ENCODE measurements at regions not wholly inside any gene's neighbourhood (a gene's known extent, or its start where the extent isn't known, plus 50 kb on each side); places are given as distances from the start of the nearest gene placed in this dataset.

DNA sequence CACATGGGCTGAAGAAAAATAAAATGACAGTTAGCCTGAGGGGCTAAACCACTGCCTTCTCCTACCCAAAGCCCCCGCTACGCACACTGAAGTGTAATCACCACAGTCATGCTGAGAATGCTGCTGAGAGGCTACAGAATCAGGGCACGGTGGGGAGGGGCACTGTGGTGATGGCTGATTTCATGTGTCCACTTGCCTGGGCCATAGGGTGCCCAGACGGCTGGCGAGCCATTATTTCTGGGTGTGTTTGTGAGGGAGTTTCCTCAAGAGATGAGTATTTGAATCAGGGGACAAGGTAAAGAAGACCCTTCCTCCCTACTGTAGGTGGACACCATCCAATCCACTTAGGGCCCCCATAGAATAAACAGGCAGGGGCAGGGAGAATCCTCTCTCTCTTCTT lies 1313.2 kb downstream of the TBC1D22A start:
- TF ChIP-seq CTCF (IDR thresholded peaks at IDR 0.05; ENCODE audit: low read depth, low read length, poor library complexity, severe bottlenecking) = no peak
- no peak for TF ChIP-seq EZH2phosphoT487 (IDR thresholded peaks at IDR 0.05; ENCODE audit: borderline replicate concordance, low read length)
